ENCODE measurements at regions not wholly inside any gene's neighbourhood (a gene's known extent, or its start where the extent isn't known, plus 50 kb on each side); places are given as distances from the start of the nearest gene placed in this dataset.

DNA sequence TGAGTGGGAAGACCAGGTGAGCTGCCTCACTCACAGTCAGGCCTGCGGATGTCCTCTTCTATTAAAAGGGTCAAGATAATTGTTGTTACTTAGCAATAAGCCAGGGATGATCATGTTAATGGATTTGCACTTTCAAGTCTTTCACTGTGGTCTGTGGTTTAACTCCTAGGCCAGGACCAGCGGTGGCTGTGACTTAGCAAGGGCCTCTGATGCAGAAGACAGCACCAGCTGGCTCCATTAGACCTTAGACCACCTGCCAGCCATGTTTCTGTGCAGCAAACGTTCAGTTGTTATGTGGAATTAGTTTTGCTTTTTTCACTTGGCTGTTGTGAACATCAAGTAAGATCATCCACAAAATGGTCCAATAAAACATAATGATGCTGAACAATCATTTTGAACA, 537.3 kb downstream of the TNS3 start:
- Histone ChIP-seq H3K4me3 (ENCODE audit: low read depth in 1 of 2, low read length in 2 of 2) (no peak overlapping the region), H3K36me3 (ENCODE audit: control insufficient read depth in 2 of 2, insufficient read depth in 2 of 2, low read length in 1 of 2) (no peaks in the 10 kb centered on the region), H3K27ac (ENCODE audit: low read depth in 2 of 2, low read length in 1 of 2) (no peak overlapping the region), H3K4me1 (ENCODE audit: control insufficient read depth in 2 of 2, insufficient read depth in 2 of 2, low read length in 1 of 2) (peaks cover 0 to 6% of the 10 kb centered on the region in 2 donors), H3K27me3 (ENCODE audit: control insufficient read depth in 1 of 2, insufficient read depth in 2 of 2, low read length in 2 of 2) (no peaks in the 10 kb centered on the region), H3K9me3 (ENCODE audit: control insufficient read depth in 2 of 2, insufficient read depth in 1 of 2, low read depth in 1 of 2, low read length in 1 of 2) (no peaks in the 10 kb centered on the region)
- WGBS, 2 donors: 69 to 70% methylated on average over 3 of the region's 3 CpGs

DNA sequence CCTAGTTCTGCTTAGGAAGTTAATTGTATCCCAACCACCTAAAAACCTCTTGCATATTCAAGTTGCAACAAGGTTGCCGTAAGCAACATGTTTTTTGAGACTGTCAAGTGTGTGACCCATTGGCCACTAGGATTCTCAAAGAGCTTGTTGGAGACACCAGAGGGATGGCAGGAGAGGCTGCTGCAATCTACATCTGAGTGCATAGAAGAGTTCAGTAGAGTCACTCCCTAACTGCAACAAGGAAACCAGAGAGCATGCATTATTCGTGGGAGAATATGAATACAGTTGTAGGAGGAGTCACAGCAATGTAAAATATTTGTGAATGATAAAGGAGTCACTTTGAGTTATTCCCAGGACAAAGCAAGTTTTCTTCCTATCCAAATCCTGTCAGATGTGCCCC, 538.6 kb downstream of the TNS3 start:
- H3K4me1 ChIP-seq (ENCODE audit: control insufficient read depth in 2 of 2, insufficient read depth in 2 of 2, low read length in 1 of 2): peaks cover 0 to 6% of the 10 kb centered on the region in 2 donors
- 53 to 60% methylated on average over 2 of the region's 2 CpGs for WGBS, 2 donors
- H3K4me3 ChIP-seq (ENCODE audit: low read depth in 1 of 2, low read length in 2 of 2): no peak overlapping the region

DNA sequence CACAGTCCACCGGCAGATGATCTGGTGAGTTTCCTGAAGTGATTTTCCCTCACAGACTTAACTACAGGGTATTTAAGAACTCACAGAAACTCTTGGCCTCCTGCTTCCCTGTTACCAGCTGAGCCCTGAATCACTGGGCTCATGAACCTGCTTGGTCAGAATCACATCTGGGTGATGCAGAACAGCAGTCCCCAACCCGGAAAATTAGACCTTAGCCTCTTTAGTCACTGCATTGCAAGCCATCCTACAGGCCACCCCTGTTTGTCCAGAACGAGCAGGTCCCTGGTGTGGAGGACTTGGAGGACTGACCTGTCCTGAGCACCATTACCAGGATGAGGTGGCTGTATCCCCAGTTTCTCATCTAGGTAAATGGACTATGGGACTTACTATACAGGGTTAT, 539.2 kb downstream of the TNS3 start:
- Histone ChIP-seq H3K27me3 (ENCODE audit: control insufficient read depth in 1 of 2, insufficient read depth in 2 of 2, low read length in 2 of 2) (no peaks in the 10 kb centered on the region), H3K4me1 (ENCODE audit: control insufficient read depth in 2 of 2, insufficient read depth in 2 of 2, low read length in 1 of 2) (peaks cover 0 to 6% of the 10 kb centered on the region in 2 donors), H3K36me3 (ENCODE audit: control insufficient read depth in 2 of 2, insufficient read depth in 2 of 2, low read length in 1 of 2) (no peaks in the 10 kb centered on the region), H3K9me3 (ENCODE audit: control insufficient read depth in 2 of 2, insufficient read depth in 1 of 2, low read depth in 1 of 2, low read length in 1 of 2) (no peaks in the 10 kb centered on the region), H3K27ac (ENCODE audit: low read depth in 2 of 2, low read length in 1 of 2) (no peak overlapping the region), H3K4me3 (ENCODE audit: low read depth in 1 of 2, low read length in 2 of 2) (no peak overlapping the region)
- 84 to 85% methylated on average over 3 of the region's 3 CpGs for WGBS, 2 donors

More for the DNA sequence above, 538.6 kb downstream of the TNS3 start:
- no peaks in the 10 kb centered on the region for H3K27me3 ChIP-seq (ENCODE audit: control insufficient read depth in 1 of 2, insufficient read depth in 2 of 2, low read length in 2 of 2)
- H3K36me3 ChIP-seq (ENCODE audit: control insufficient read depth in 2 of 2, insufficient read depth in 2 of 2, low read length in 1 of 2): no peaks in the 10 kb centered on the region
- H3K9me3 ChIP-seq (ENCODE audit: control insufficient read depth in 2 of 2, insufficient read depth in 1 of 2, low read depth in 1 of 2, low read length in 1 of 2): no peaks in the 10 kb centered on the region
- H3K27ac ChIP-seq (ENCODE audit: low read depth in 2 of 2, low read length in 1 of 2): no peak overlapping the region

DNA sequence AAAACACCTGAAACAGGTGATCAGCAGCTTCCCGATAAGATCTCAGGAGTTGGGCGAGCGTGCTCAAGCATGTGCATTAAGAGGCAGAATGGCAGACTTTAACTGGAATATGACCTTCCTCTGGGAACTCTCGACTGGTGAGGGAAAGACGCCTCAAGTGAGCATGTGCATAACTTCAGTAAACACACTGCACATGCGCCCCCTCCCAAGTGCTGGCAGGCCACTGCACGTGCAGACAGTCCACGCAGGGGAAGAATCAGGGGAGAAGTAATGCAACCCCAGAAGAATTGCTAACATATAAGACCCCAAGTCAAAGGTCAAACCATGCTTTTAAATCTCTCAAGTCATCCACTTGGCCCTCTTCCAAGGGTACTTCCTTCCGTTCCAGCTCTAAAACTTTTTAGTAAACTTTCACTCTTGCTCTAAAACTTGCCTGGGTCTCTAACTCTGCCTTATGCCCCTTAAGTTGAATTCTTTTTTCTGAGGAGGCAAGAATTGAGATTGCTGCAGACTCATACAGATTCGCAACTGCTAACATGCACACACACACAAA, 541.0 kb downstream of the TNS3 start:
- Histone ChIP-seq H3K36me3 (ENCODE audit: control insufficient read depth in 2 of 2, insufficient read depth in 2 of 2, low read length in 1 of 2) (no peaks in the 10 kb centered on the region), H3K4me1 (ENCODE audit: control insufficient read depth in 2 of 2, insufficient read depth in 2 of 2, low read length in 1 of 2) (peaks cover 0 to 3% of the 10 kb centered on the region in 2 donors), H3K27me3 (ENCODE audit: control insufficient read depth in 1 of 2, insufficient read depth in 2 of 2, low read length in 2 of 2) (no peaks in the 10 kb centered on the region), H3K9me3 (ENCODE audit: control insufficient read depth in 2 of 2, insufficient read depth in 1 of 2, low read depth in 1 of 2, low read length in 1 of 2) (no peaks in the 10 kb centered on the region), H3K4me3 (ENCODE audit: low read depth in 1 of 2, low read length in 2 of 2) (no peak overlapping the region), H3K27ac (ENCODE audit: low read depth in 2 of 2, low read length in 1 of 2) (no peak overlapping the region)
- 79 to 82% methylated on average over 10 of the region's 10 CpGs for WGBS, 2 donors

DNA sequence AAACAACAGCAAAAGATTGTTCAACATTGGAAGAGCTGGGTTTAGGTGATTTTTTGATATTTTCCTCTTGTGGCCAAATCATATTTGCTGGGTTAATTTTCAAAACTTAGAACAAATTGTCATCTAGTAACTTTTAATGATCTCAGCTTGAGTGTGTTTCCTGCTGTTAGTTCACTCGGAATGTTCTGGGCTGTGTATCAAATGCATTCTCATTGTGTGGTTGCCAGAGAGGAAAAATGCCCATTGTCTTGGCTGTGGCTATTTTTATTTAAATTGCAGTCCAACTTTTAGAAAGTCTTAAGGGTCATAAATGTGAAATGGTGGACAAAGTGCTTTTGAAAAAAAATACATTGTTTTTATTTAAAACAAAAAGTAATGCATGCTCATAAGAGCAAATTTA, 542.0 kb downstream of the TNS3 start:
- no peaks in the 10 kb centered on the region for H3K36me3 ChIP-seq (ENCODE audit: control insufficient read depth in 2 of 2, insufficient read depth in 2 of 2, low read length in 1 of 2)
- peaks cover 0 to 3% of the 10 kb centered on the region in 2 donors for H3K4me1 ChIP-seq (ENCODE audit: control insufficient read depth in 2 of 2, insufficient read depth in 2 of 2, low read length in 1 of 2)
- H3K4me3 ChIP-seq (ENCODE audit: low read depth in 1 of 2, low read length in 2 of 2): no peak overlapping the region
- H3K9me3 ChIP-seq (ENCODE audit: control insufficient read depth in 2 of 2, insufficient read depth in 1 of 2, low read depth in 1 of 2, low read length in 1 of 2): no peaks in the 10 kb centered on the region
- WGBS, 2 donors: 21 to 32% methylated on average over 1 of the region's 1 CpG
- H3K27ac ChIP-seq (ENCODE audit: low read depth in 2 of 2, low read length in 1 of 2): no peak overlapping the region
- no peaks in the 10 kb centered on the region for H3K27me3 ChIP-seq (ENCODE audit: control insufficient read depth in 1 of 2, insufficient read depth in 2 of 2, low read length in 2 of 2)

DNA sequence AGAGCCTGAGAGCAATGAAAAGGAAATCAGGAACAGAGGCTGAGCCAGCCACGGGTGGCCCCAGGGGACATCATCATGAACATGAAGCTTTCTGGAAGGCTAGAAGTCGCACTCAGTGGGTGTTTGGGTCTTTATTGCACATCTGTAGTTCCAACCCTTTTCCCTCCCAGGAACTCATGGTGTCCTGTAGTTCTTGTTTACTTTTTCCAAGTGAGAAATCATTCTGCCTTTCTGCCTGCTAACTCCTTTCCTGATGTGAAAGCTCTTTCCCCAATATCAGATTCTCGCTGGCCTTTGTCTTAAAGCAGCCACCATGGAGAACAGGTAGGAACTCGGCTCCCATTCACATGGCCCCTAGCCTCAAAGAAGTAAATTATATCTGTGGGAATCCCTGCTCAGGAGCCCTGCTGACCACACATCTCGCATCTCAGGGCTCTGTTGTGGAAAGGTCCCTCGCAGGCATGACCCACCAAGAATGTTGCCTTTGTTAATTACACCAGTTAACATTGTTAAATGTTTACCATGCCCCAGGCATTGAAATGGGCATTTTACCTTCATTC, 542.7 kb downstream of the TNS3 start:
- Histone ChIP-seq H3K9me3 (ENCODE audit: control insufficient read depth in 2 of 2, insufficient read depth in 1 of 2, low read depth in 1 of 2, low read length in 1 of 2) (no peaks in the 10 kb centered on the region), H3K36me3 (ENCODE audit: control insufficient read depth in 2 of 2, insufficient read depth in 2 of 2, low read length in 1 of 2) (no peaks in the 10 kb centered on the region), H3K27ac (ENCODE audit: low read depth in 2 of 2, low read length in 1 of 2) (no peak overlapping the region), H3K4me1 (ENCODE audit: control insufficient read depth in 2 of 2, insufficient read depth in 2 of 2, low read length in 1 of 2) (no peaks in the 10 kb centered on the region), H3K27me3 (ENCODE audit: control insufficient read depth in 1 of 2, insufficient read depth in 2 of 2, low read length in 2 of 2) (no peaks in the 10 kb centered on the region), H3K4me3 (ENCODE audit: low read depth in 1 of 2, low read length in 2 of 2) (no peak overlapping the region)
- WGBS, 2 donors: 64 to 68% methylated on average over 6 of the region's 6 CpGs

DNA sequence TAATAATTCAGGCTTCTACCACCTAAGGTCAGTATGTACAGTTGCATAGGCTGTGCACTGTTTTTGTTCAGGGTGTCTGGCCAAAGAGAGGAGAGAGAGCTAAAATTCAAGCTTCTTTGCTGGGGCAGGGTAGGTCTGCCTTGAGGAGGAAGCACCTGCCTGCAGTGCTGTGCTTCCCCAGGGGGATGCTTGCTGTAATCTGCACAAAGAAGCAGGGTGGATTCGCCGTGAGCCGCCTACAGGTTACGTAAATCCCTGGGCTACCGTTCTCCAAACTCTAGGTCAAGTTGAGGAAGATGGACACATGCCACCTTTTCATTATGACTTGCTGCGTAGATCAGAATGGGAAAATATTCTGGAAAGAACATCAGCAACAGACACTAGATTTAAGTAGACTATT, 543.3 kb downstream of the TNS3 start:
- Histone ChIP-seq H3K27ac (ENCODE audit: low read depth in 2 of 2, low read length in 1 of 2) (no peak overlapping the region), H3K4me1 (ENCODE audit: control insufficient read depth in 2 of 2, insufficient read depth in 2 of 2, low read length in 1 of 2) (no peaks in the 10 kb centered on the region), H3K4me3 (ENCODE audit: low read depth in 1 of 2, low read length in 2 of 2) (no peak overlapping the region), H3K27me3 (ENCODE audit: control insufficient read depth in 1 of 2, insufficient read depth in 2 of 2, low read length in 2 of 2) (no peaks in the 10 kb centered on the region), H3K9me3 (ENCODE audit: control insufficient read depth in 2 of 2, insufficient read depth in 1 of 2, low read depth in 1 of 2, low read length in 1 of 2) (no peaks in the 10 kb centered on the region), H3K36me3 (ENCODE audit: control insufficient read depth in 2 of 2, insufficient read depth in 2 of 2, low read length in 1 of 2) (no peaks in the 10 kb centered on the region)
- WGBS, 2 donors: 85 to 86% methylated on average over 6 of the region's 6 CpGs

DNA sequence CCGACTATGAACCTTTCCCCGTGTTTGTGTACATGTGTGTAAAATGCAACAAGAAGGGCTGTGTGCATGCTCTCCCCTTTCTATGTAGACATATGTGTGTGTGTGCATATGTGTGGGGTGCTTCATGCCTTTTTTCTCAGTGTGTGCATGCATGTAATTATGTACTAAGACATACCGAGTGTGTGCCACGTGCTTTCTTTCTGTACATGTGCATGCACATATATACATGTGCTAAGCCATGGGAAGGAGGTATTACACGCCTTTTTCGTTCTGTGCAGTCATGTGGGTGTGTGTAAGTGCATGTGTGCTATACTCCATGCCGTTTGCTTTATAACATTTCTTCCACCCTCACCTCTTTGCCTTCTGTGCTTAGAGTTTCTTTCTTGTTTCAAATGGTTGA, 544.3 kb downstream of the TNS3 start:
- no peaks in the 10 kb centered on the region for H3K27me3 ChIP-seq (ENCODE audit: control insufficient read depth in 1 of 2, insufficient read depth in 2 of 2, low read length in 2 of 2)
- H3K4me1 ChIP-seq (ENCODE audit: control insufficient read depth in 2 of 2, insufficient read depth in 2 of 2, low read length in 1 of 2): no peaks in the 10 kb centered on the region
- 84 to 86% methylated on average over 7 of the region's 7 CpGs for WGBS, 2 donors
- no peak overlapping the region for H3K27ac ChIP-seq (ENCODE audit: low read depth in 2 of 2, low read length in 1 of 2)
- H3K4me3 ChIP-seq (ENCODE audit: low read depth in 1 of 2, low read length in 2 of 2): no peak overlapping the region
- no peaks in the 10 kb centered on the region for H3K9me3 ChIP-seq (ENCODE audit: control insufficient read depth in 2 of 2, insufficient read depth in 1 of 2, low read depth in 1 of 2, low read length in 1 of 2)
- H3K36me3 ChIP-seq (ENCODE audit: control insufficient read depth in 2 of 2, insufficient read depth in 2 of 2, low read length in 1 of 2): no peaks in the 10 kb centered on the region

DNA sequence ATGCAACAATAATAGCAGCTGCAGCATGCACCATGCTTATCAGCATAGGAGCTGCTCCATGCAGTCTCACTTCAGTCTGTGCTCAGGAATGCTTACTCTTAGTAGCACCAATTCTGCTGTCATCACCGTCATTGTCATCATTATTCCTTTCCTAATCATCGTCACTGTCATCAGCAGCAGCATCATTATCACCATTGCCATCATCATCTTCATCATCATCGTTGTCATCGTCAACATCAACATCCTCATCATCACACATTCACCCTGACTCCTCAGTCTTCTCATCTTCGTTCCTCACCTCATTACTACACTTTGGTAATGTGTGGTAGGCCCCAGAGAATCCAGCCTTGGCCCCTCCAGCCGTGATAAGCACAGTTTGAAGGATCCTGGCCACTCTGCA, 545.0 kb downstream of the TNS3 start:
- 85 to 86% methylated on average over 6 of the region's 6 CpGs for WGBS, 2 donors
- H3K9me3 ChIP-seq (ENCODE audit: control insufficient read depth in 2 of 2, insufficient read depth in 1 of 2, low read depth in 1 of 2, low read length in 1 of 2): no peaks in the 10 kb centered on the region
- no peaks in the 10 kb centered on the region for H3K4me1 ChIP-seq (ENCODE audit: control insufficient read depth in 2 of 2, insufficient read depth in 2 of 2, low read length in 1 of 2)
- H3K36me3 ChIP-seq (ENCODE audit: control insufficient read depth in 2 of 2, insufficient read depth in 2 of 2, low read length in 1 of 2): no peaks in the 10 kb centered on the region
- no peak overlapping the region for H3K4me3 ChIP-seq (ENCODE audit: low read depth in 1 of 2, low read length in 2 of 2)
- H3K27me3 ChIP-seq (ENCODE audit: control insufficient read depth in 1 of 2, insufficient read depth in 2 of 2, low read length in 2 of 2): no peaks in the 10 kb centered on the region
- H3K27ac ChIP-seq (ENCODE audit: low read depth in 2 of 2, low read length in 1 of 2): no peak overlapping the region

DNA sequence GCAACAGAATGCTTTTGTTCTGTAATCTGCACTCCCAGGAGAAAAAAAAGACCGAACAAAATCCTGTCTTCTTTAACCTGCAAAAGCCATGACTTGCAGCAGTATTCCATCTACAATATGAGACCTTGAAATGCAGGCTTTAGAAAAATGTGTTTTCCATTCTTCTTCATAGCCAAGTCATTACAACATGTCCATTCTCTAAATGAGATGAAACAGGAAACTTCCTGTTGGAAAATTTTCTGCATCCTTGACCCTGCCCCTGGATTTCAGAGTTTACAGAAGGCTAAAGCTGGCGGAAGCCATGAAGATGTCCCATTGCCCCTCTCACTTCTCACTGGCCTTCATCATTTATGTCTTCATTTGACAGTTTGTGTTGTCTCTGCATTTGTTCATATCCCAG, 546.4 kb downstream of the TNS3 start:
- no peaks in the 10 kb centered on the region for H3K4me1 ChIP-seq (ENCODE audit: control insufficient read depth in 2 of 2, insufficient read depth in 2 of 2, low read length in 1 of 2)
- H3K27ac ChIP-seq (ENCODE audit: low read depth in 2 of 2, low read length in 1 of 2): no peak overlapping the region
- no peaks in the 10 kb centered on the region for H3K9me3 ChIP-seq (ENCODE audit: control insufficient read depth in 2 of 2, insufficient read depth in 1 of 2, low read depth in 1 of 2, low read length in 1 of 2)
- no peaks in the 10 kb centered on the region for H3K27me3 ChIP-seq (ENCODE audit: control insufficient read depth in 1 of 2, insufficient read depth in 2 of 2, low read length in 2 of 2)
- no peaks in the 10 kb centered on the region for H3K36me3 ChIP-seq (ENCODE audit: control insufficient read depth in 2 of 2, insufficient read depth in 2 of 2, low read length in 1 of 2)
- WGBS, 2 donors: 66 to 76% methylated on average over 2 of the region's 2 CpGs
- no peak overlapping the region for H3K4me3 ChIP-seq (ENCODE audit: low read depth in 1 of 2, low read length in 2 of 2)

Data from esophagus (tissue), 2 donors.